ENCODE measurements at regions not wholly inside any gene's neighbourhood (a gene's known extent, or its start where the extent isn't known, plus 50 kb on each side); places are given as distances from the start of the nearest gene placed in this dataset.

DNA sequence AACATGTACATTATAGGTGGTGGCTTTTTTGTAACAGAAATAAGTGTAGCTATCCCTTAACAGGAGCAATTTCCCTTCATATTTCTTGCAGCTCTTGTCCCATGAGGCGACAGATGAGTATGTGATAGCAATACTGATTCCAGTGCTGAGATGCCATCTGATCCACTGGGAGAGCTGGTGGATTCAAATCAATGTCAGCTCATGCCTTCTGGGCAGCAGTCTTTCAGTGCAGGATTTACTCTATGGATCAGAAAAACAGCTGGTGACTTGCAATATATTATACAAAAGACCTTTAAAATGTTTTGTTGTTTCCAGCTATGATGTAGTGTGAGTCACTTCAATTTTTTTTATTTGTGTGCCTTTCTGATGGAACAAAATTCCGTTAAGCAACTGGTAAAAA, 259.9 kb upstream of the SASH1 start:
- TF ChIP-seq, protein P1, sequence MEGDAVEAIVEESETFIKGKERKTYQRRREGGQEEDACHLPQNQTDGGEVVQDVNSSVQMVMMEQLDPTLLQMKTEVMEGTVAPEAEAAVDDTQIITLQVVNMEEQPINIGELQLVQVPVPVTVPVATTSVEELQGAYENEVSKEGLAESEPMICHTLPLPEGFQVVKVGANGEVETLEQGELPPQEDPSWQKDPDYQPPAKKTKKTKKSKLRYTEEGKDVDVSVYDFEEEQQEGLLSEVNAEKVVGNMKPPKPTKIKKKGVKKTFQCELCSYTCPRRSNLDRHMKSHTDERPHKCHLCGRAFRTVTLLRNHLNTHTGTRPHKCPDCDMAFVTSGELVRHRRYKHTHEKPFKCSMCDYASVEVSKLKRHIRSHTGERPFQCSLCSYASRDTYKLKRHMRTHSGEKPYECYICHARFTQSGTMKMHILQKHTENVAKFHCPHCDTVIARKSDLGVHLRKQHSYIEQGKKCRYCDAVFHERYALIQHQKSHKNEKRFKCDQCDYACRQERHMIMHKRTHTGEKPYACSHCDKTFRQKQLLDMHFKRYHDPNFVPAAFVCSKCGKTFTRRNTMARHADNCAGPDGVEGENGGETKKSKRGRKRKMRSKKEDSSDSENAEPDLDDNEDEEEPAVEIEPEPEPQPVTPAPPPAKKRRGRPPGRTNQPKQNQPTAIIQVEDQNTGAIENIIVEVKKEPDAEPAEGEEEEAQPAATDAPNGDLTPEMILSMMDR (IDR thresholded peaks at IDR 0.05), result no peak
- TF ChIP-seq ZFX (IDR thresholded peaks at IDR 0.05; ENCODE audit: borderline replicate concordance), result no peak
- no peak overlapping the region for H3K27ac ChIP-seq

DNA sequence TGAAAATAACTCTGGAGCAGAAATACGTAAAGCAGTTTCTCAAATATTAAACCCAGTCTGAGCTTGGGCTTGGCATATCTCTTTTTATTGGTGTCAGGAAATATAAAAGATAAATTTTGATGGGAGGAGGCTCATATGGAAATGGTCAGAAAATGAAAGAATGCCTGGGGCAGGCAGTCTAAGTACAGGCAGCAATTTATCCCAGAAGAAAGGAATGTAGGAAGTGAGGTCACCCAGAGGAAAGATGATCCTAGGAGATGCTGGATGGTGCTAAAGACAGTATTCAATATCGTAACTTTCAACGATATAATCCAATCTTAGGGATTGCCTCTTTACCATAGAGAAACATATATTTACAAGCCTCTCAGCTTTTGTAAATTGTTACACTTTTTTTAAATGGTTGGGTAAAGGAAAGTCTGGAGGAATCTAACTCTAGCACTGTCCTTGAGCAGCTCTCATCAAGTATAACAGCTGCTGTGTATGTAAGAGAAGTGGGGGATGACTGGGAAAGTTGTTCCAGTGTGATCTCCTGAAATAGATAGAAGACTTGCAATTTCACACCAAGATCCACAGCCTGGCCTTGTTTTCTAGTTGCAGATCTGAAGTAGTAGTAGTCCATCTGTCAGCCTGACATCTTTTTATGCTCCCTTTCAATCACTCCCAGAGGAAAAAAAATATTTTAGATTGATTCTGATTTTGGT, 256.9 kb upstream of the SASH1 start:
- TF ChIP-seq, protein P1 (IDR thresholded peaks at IDR 0.05), result no peak
- TF ChIP-seq ZFX (IDR thresholded peaks at IDR 0.05; ENCODE audit: borderline replicate concordance), result no peak
- H3K27ac ChIP-seq, result no peak overlapping the region

DNA sequence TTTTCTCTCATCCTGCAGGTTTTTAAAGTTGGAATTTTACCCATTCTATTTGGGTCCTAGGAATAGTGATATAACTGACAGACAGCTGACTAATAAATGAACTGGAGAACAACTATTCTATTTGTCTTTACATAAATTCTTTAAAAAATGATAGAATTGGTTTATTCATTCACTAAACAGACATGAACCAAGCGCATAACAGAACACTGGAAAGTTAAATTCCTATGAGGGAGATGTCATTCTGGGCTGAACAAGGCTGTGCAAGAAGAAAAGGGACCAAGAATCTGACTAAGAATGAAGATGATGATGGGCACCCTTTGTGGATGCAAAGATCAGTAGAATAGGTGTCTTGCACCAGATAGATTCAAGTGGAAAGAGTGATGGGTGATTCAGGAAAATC, 256.3 kb upstream of the SASH1 start:
- TF ChIP-seq ZFX (IDR thresholded peaks at IDR 0.05; ENCODE audit: borderline replicate concordance), result no peak
- TF ChIP-seq, protein P1 (IDR thresholded peaks at IDR 0.05), result no peak
- no peak overlapping the region for H3K27ac ChIP-seq

DNA sequence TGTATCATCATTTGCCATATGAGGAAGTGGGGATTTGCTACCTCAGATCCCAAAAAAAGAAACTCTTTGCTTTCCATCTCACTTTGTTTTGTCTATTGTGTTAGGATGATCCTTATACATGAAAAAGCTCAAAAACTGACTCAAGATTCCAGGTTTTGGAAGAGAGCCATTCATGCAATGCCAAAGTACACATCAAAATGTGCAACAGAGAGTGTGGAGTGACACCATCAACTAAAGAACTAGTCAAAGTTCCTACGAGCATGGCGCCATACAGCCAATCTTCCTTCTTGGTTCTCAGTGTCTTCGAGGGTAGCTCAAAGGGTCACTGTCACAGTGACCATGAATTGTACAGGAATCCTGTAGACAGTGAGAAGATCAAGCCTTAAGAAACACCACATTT, 255.8 kb upstream of the SASH1 start:
- TF ChIP-seq, protein P1 (IDR thresholded peaks at IDR 0.05), result no peak
- no peak for TF ChIP-seq ZFX (IDR thresholded peaks at IDR 0.05; ENCODE audit: borderline replicate concordance)
- H3K27ac ChIP-seq, result no peak overlapping the region

DNA sequence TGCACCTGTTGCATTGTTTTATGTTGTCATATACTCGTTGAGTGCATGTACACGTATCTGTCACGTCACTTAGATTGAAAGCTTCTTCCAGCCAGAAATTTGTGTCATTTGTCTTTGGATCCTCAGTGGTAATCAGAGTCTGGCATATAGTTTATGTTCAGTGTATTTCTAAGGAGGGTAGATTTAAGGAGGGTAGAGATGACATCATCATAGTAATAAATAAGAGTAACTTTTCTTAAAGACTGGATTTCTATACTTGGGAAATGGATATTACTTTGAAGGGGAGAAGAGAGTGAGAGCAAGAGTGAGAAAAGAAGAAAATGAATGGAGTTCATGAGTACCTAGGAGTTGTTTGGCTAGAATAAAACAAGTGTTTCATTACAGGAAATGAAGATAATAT, 255.0 kb upstream of the SASH1 start:
- H3K27ac ChIP-seq, result no peak overlapping the region

DNA sequence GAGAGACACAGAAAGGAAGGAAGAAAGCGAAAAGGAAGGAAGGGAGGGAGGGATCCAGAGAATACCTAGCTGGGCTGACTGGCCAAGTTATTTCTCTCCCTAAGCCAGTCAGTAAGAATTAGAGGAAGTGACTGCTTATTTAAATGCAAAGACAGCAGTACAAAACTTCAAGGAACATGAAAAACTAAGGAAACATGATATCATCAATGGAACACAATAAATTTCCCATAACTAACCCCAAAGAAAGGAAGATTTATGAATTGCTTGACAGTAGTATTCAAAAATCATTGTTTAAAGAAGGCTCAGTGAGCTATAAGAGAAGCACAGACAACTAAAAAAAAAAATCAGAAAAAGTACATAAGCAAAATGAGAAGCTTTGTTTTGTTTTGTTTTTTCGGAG, 252.3 kb upstream of the SASH1 start:
- TF ChIP-seq ZFX (IDR thresholded peaks at IDR 0.05; ENCODE audit: borderline replicate concordance), result no peak
- TF ChIP-seq, protein P1 (IDR thresholded peaks at IDR 0.05), result no peak
- H3K27ac ChIP-seq, result no peak overlapping the region

More for the DNA sequence above, 255.0 kb upstream of the SASH1 start:
- TF ChIP-seq ZFX (IDR thresholded peaks at IDR 0.05; ENCODE audit: borderline replicate concordance), result no peak
- TF ChIP-seq, protein P1 (IDR thresholded peaks at IDR 0.05), result no peak

DNA sequence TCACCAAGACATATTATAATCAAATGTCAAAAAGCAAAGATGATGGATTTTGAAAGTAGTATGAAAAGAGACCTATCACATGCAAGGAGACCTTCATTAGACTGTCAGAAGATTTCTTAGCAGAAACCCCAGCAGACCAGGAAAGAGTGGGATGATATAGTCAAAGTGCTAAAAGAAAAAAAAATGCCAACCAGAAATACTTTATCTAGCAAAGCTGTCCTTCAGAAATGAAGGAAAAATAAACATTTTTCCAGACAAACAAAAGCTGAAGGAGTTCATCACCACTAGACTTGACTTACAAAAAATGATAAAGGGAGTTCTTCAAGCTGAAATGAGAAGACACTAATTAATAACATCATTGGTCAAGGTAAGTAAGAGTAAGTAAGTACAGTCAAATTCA, 251.2 kb upstream of the SASH1 start:
- TF ChIP-seq, protein P1 (IDR thresholded peaks at IDR 0.05), result no peak
- no peak for TF ChIP-seq ZFX (IDR thresholded peaks at IDR 0.05; ENCODE audit: borderline replicate concordance)
- H3K27ac ChIP-seq, result no peak overlapping the region
